GM12878 (cell line): ENCODE measurements at regions not wholly inside any gene's neighbourhood (a gene's known extent, or its start where the extent isn't known, plus 50 kb on each side); places are given as distances from the start of the nearest gene placed in this dataset.

Experiments used
- ATAC-seq: fragments of 200-7000 bp; cut with Tn5 transposase; 3 replicates; pipeline ENCODE4 v1.9.1; 2020; ENCODE audit warnings: mild to moderate bottlenecking, moderate library complexity
- BruUV-seq: library from RNA; stranded (reverse); fragments of 400-500 nt; replicated peaks from 2 replicates; lab custom pipeline; 2021; lab: Mats Ljungman, UMichigan
- CTCF ChIA-PET: fragments of 300-600 bp; sonication (Branson Sonifier 250); formaldehyde crosslinking; extraction: SDS; loops from one replicate; lab custom pipeline; 2021; ENCODE audit warnings: inconsistent platforms; lab: Yijun Ruan, JAX
- POLR2A ChIA-PET: fragments of 350-600 bp; formaldehyde crosslinking; extraction: SDS; loops from one replicate; lab custom pipeline; 2021; ENCODE audit warnings: inconsistent platforms; lab: Charles Lee
- RAD21 ChIA-PET: fragments of 300-600 bp; sonication (Branson Sonifier 250); formaldehyde crosslinking; loops from one replicate; lab custom pipeline; 2023; ENCODE audit warnings: antibody characterized with exemption; ENCODE audit not compliant: unreplicated experiment; lab: Charles Lee
- SMC1A ChIA-PET: fragments of 300-600 bp; sonication (Branson Sonifier 250); formaldehyde crosslinking; loops from one replicate; lab custom pipeline; 2023; ENCODE audit not compliant: unreplicated experiment, uncharacterized antibody; lab: Charles Lee
- DNase-seq: peaks from one replicate; pipeline ENCODE4 v3.0.0-alpha.2; 2011; ENCODE audit warnings: low read depth, low spot score
- FAIRE-seq: peaks from 3 replicates; lab custom pipeline; 2011; peaks lifted over from hg19 to GRCh38; lab: Jason Lieb, UNC
- H2AFZ ChIP-seq: 2 replicates; pipeline ENCODE4 v1.6.0; 2011; ENCODE audit warnings: low read depth, low read length, control low read depth; ENCODE audit not compliant: control insufficient read depth
- H3K27ac ChIP-seq: 2 replicates; pipeline ENCODE4 v1.5.1; 2011; ENCODE audit warnings: control low read depth; ENCODE audit not compliant: control insufficient read depth, insufficient read depth
- H3K27me3 ChIP-seq, 2 experiments: replicated peaks in 1 of 2; 2 replicates each; pipeline versions ENCODE4 v1.6.0 to v1.6.1; 2011; ENCODE audit warnings: low read length in 1 of 2; ENCODE audit not compliant: control insufficient read depth in 2 of 2, insufficient read depth in 2 of 2
- H3K36me3 ChIP-seq, 2 experiments: 2 replicates each; pipeline ENCODE4 v1.5.1; 2011; ENCODE audit warnings: low read length in 1 of 2; ENCODE audit not compliant: control insufficient read depth in 2 of 2, insufficient read depth in 2 of 2
- H3K4me1 ChIP-seq: 2 replicates; pipeline ENCODE4 v1.6.1; 2011; ENCODE audit warnings: mild to moderate bottlenecking, low read length, moderate library complexity, mixed read lengths; ENCODE audit not compliant: control insufficient read depth, insufficient read depth
- H3K4me2 ChIP-seq: 2 replicates; pipeline ENCODE4 v1.6.0; 2011; ENCODE audit warnings: control low read depth; ENCODE audit not compliant: control insufficient read depth, insufficient read depth
- H3K4me3 ChIP-seq: fragments of 200-600 bp; sonication (generic); 2 replicates; pipeline ENCODE4 v1.5.1; 2016
- H3K79me2 ChIP-seq: 2 replicates; pipeline ENCODE4 v1.6.0; 2011; ENCODE audit warnings: low read length; ENCODE audit not compliant: control insufficient read depth, insufficient read depth
- H3K9ac ChIP-seq: 2 replicates; pipeline ENCODE4 v1.8.0; 2011; ENCODE audit warnings: low read length, control low read depth, mixed read lengths; ENCODE audit not compliant: control insufficient read depth, insufficient read depth
- H3K9me3 ChIP-seq: replicated peaks from 3 replicates; pipeline ENCODE4 v1.5.1; 2011; ENCODE audit warnings: mild to moderate bottlenecking, low read length; ENCODE audit not compliant: control insufficient read depth, insufficient read depth
- H4K20me1 ChIP-seq: 2 replicates; pipeline ENCODE4 v1.6.0; 2011; ENCODE audit not compliant: control insufficient read depth, insufficient read depth
- ATF7 ChIP-seq: fragments of 450-650 bp; IDR thresholded peaks from 2 replicates; pipeline ENCODE4 v1.6.1; 2016; ENCODE audit warnings: low read depth, mild to moderate bottlenecking
- BACH1 ChIP-seq: fragments of 450-650 bp; IDR thresholded peaks from 2 replicates; pipeline ENCODE4 v1.6.1; 2017; ENCODE audit warnings: mild to moderate bottlenecking, borderline replicate concordance
- BRCA1 ChIP-seq: IDR thresholded peaks from 2 replicates; pipeline ENCODE4 v1.6.1; 2011; ENCODE audit warnings: low read depth, low read length, improper control_type of control experiment
- HDAC2 ChIP-seq: fragments of 200-600 bp; sonication (generic); IDR thresholded peaks from 2 replicates; pipeline ENCODE4 v1.6.1; 2017
- KAT2A ChIP-seq: conservative IDR thresholded peaks from 2 replicates; pipeline ENCODE4 v1.6.1; 2011; ENCODE audit warnings: low read depth, low read length; ENCODE audit not compliant: control insufficient read depth
- NR2C1 ChIP-seq: fragments of 450-650 bp; IDR thresholded peaks from 2 replicates; pipeline ENCODE4 v1.6.1; 2017; ENCODE audit warnings: antibody characterized with exemption, mild to moderate bottlenecking, moderate library complexity
- PAX5 ChIP-seq: IDR thresholded peaks from 2 replicates; pipeline ENCODE4 v1.6.1; 2011; ENCODE audit warnings: low read depth, low read length, borderline replicate concordance
- SIN3A ChIP-seq: IDR thresholded peaks from 2 replicates; pipeline ENCODE4 v1.6.1; 2012; ENCODE audit warnings: low read depth, low read length, improper control_type of control experiment
- SREBF2 ChIP-seq: IDR thresholded peaks from 2 replicates; pipeline ENCODE4 v1.6.1; 2012; ENCODE audit warnings: mild to moderate bottlenecking, low read length
- SRF ChIP-seq, 2 experiments: IDR thresholded peaks; 2 replicates each; pipeline ENCODE4 v1.6.1; 2011; ENCODE audit warnings: low read depth in 2 of 2, low read length in 2 of 2, mild to moderate bottlenecking in 1 of 2, moderate library complexity in 1 of 2
- ZNF622 ChIP-seq: fragments of 450-650 bp; IDR thresholded peaks from 2 replicates; pipeline ENCODE4 v1.6.1; 2017; ENCODE audit warnings: mild to moderate bottlenecking, inconsistent platforms
- ZSCAN29 ChIP-seq: fragments of 450-650 bp; IDR thresholded peaks from 2 replicates; pipeline ENCODE4 v1.6.1; 2017; ENCODE audit warnings: mild to moderate bottlenecking, moderate library complexity
- WGBS: methylation state at CpG from one replicate; pipeline ENCODE4 v1.1.6; 2016; ENCODE audit warnings: low lambda C conversion rate; ENCODE audit not compliant: insufficient replicate concordance, insufficient coverage; ENCODE audit errors: missing lambda C conversion rate; 5-methylcytosine and 5-hydroxymethylcytosine counted together
- in situ Hi-C: fragments of 300-500 bp; cut with MboI; formaldehyde crosslinking; loops from 9 replicates; pipeline ENCODE4 v1.14.3; 2018; ENCODE audit warnings: mixed read lengths
- intact Hi-C: fragments of 100-400 bp; cut with micrococcal nuclease; formaldehyde crosslinking; loops from one replicate; pipeline ENCODE4 v1.14.2; 2022; ENCODE audit not compliant: unreplicated experiment
- TF ChIP-seq, protein P1 (sequence below): fragments of 450-650 bp; formaldehyde crosslinking; IDR thresholded peaks from 2 replicates; pipeline ENCODE4 v1.5.0; 2022; ENCODE audit warnings: mild to moderate bottlenecking, missing genetic modification characterization

DNA sequence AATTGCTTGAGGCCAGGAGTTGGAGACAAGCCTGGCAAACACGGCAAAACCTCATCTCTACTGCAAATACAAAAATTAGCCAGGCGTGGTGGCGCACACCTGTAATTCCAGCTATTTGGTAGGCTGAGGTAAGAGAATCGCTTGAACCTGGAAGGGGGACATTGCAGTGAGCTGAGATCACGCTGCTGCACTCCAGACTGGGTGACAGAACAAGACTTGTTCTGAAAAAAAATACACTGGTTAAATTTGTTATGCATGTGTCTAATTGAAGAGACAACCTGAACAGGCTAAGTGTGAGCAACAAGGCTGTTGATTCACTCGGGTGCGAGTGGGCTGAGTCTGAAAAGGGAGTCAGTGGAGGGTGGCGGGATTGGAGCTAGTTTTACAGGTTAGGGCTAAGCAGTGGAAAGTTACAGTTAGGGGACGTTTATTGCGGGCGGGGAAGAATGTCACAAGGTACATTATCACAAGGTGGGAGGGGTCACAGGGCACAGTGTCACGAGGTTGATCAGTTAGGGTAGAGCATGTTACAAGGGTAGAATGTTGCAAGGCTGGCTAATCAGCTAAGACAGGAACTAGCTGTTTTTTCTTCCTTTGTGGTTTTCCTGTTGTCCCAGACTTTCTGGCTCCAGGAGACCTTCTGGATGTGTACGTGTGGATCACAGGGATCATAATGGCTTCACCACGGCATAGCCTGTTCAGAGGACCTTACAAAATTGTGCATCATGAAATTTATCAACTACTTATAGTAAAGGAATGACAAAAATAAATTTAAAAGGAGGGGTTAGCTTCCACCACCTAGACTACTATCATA, 115.8 kb downstream of the NAA11 start:
- no peaks in the 10 kb centered on the region for H3K4me1 ChIP-seq
- no peak for FAIRE-seq
- no peak overlapping the region for H3K27ac ChIP-seq
- no peaks in the 10 kb centered on the region for H3K27me3 ChIP-seq
- ATAC-seq = peak; percentile 23; the same call in 2 of the 3 replicates
- H4K20me1 ChIP-seq = no peaks in the 10 kb centered on the region
- no peaks in the 10 kb centered on the region for H3K79me2 ChIP-seq
- in situ Hi-C loops (no loop called here), intact Hi-C loops (no loop called here)
- ChIA-PET CTCF (interaction anchor here (1.5 kb wide), 1 partner anchor 59 kb away, joined by 3 read pairs; no protein-coding TSS in a partner anchor), POLR2A (no interaction called here), RAD21 (no interaction called here), SMC1A (interaction anchor here (1.0 to 2.5 kb wide), 5 partner anchors 9 to 119 kb away, joined by 3 to 7 read pairs (median 5); no protein-coding TSS in a partner anchor)
- H2AFZ ChIP-seq = no peak overlapping the region
- no peak overlapping the region for H3K4me3 ChIP-seq
- H3K9me3 ChIP-seq = no peaks in the 10 kb centered on the region
- WGBS = 17% methylated on average over 14 of the region's 14 CpGs
- no peak for DNase-seq
- TF ChIP-seq SRF (IDR thresholded peaks at IDR 0.05; ENCODE audit: low read depth in 2 of 2, low read length in 2 of 2) (no peak), PAX5 (no peak), SIN3A (no peak), HDAC2 (no peak), KAT2A (no peak), BACH1 (no peak), ATF7 (no peak), NR2C1 (no peak), BRCA1 (no peak), ZSCAN29 (no peak), SREBF2 (no peak), ZNF622 (no peak)
- TF ChIP-seq, protein P1, sequence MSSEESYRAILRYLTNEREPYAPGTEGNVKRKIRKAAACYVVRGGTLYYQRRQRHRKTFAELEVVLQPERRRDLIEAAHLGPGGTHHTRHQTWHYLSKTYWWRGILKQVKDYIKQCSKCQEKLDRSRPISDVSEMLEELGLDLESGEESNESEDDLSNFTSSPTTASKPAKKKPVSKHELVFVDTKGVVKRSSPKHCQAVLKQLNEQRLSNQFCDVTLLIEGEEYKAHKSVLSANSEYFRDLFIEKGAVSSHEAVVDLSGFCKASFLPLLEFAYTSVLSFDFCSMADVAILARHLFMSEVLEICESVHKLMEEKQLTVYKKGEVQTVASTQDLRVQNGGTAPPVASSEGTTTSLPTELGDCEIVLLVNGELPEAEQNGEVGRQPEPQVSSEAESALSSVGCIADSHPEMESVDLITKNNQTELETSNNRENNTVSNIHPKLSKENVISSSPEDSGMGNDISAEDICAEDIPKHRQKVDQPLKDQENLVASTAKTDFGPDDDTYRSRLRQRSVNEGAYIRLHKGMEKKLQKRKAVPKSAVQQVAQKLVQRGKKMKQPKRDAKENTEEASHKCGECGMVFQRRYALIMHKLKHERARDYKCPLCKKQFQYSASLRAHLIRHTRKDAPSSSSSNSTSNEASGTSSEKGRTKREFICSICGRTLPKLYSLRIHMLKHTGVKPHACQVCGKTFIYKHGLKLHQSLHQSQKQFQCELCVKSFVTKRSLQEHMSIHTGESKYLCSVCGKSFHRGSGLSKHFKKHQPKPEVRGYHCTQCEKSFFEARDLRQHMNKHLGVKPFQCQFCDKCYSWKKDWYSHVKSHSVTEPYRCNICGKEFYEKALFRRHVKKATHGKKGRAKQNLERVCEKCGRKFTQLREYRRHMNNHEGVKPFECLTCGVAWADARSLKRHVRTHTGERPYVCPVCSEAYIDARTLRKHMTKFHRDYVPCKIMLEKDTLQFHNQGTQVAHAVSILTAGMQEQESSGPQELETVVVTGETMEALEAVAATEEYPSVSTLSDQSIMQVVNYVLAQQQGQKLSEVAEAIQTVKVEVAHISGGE = no peak
- no peaks in the 10 kb centered on the region for H3K36me3 ChIP-seq
- H3K9ac ChIP-seq = no peak overlapping the region
- no TSS peak for BruUV-seq
- H3K4me2 ChIP-seq = no peak overlapping the region
